ENCODE measurements at regions not wholly inside any gene's neighbourhood (a gene's known extent, or its start where the extent isn't known, plus 50 kb on each side); places are given as distances from the start of the nearest gene placed in this dataset.

- TF ChIP-seq, protein P1, sequence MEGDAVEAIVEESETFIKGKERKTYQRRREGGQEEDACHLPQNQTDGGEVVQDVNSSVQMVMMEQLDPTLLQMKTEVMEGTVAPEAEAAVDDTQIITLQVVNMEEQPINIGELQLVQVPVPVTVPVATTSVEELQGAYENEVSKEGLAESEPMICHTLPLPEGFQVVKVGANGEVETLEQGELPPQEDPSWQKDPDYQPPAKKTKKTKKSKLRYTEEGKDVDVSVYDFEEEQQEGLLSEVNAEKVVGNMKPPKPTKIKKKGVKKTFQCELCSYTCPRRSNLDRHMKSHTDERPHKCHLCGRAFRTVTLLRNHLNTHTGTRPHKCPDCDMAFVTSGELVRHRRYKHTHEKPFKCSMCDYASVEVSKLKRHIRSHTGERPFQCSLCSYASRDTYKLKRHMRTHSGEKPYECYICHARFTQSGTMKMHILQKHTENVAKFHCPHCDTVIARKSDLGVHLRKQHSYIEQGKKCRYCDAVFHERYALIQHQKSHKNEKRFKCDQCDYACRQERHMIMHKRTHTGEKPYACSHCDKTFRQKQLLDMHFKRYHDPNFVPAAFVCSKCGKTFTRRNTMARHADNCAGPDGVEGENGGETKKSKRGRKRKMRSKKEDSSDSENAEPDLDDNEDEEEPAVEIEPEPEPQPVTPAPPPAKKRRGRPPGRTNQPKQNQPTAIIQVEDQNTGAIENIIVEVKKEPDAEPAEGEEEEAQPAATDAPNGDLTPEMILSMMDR (conservative IDR thresholded peaks at IDR 0.05), result no peak
- TF ChIP-seq ZFX (IDR thresholded peaks at IDR 0.05), result no peak
Measured at GRCh38 chr3:81958972-81959640, 197.7 kb upstream of the GBE1 start.
